KBM-7 (cell line): ENCODE measurements at regions not wholly inside any gene's neighbourhood (a gene's known extent, or its start where the extent isn't known, plus 50 kb on each side); places are given as distances from the start of the nearest gene placed in this dataset.
A peak's percentile ranks its signal among the peaks of the same experiment; 100 is the strongest.
"Not testable (repeated sequence)": the region's sequence is repeated elsewhere in the genome, so short reads cannot be mapped to it uniquely, and the experiment has no call there.

Experiments used
- DNase-seq: peaks from one replicate; pipeline ENCODE4 v3.0.0-alpha.2; 2015
- in situ Hi-C: fragments of 300-500 bp; cut with MboI; formaldehyde crosslinking; loops from 2 replicates; pipeline ENCODE4 v1.14.3; 2020; ENCODE audit warnings: low sequenced_read_pairs, low pct_unique_long_range_greater_than_20kb, mixed read lengths

GRCh38 chr9:75197561-75197960 is 109.2 kb downstream of the OSTF1 start:
- in situ Hi-C loops, result no loop called here
- DNase-seq, result no peak

- in situ Hi-C loops, result no loop called here
- no peak for DNase-seq
Measured at GRCh38 chr9:75198436-75198835, 110.1 kb downstream of the OSTF1 start.

DNA sequence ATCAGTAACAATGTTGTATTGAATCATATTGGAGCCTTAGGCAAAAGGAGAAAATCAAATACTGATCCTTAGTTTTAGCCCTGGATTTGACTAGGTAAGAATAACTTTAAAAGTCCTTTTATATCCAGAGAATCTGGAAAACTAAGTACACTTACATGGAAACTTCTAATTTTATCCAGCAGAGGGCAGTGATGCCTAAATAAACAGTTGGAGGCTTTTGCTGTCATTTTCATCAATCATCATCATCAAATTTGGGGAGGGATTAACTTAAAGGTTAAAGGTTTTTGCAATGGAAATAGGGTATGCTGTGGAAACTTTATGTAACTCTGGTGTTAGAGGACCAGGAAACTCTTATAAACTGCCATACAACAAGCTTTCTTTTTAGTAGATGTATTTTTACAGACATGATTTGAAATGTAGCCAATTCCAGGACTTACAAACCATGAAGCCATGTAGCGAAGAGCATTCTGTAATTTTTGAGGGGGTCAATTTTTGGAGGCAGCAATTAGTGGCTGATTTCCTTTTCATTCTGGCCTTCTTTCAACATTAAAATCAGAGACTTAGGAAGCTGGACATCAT is 112.7 kb downstream of the OSTF1 start:
- DNase-seq, result peak; percentile 57
- in situ Hi-C loops, result no loop called here

GRCh38 chr9:75201480-75202209 is 113.3 kb downstream of the OSTF1 start:
- in situ Hi-C loops, result no loop called here
- DNase-seq, result no peak

DNA sequence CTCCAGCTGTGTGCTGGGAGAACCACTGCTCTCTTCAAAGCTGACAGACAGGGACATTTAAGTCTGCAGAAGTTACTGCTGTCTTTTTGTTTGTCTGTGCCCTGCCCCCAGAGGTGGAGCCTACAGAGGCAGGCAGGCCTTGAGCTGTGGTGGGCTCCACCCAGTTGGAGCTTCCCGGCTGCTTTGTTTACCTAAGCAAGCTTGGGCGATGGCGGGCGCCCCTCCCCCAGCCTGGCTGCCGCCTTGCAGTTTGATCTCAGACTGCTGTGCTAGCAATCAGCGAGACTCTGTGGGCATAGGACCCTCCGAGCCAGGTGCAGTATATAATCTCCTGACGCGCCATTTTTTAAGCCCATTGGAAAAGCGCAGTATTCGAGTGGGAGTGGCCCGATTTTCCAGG is 119.7 kb downstream of the OSTF1 start:
- in situ Hi-C loops, DNase-seq: not testable (repeated sequence)

DNA sequence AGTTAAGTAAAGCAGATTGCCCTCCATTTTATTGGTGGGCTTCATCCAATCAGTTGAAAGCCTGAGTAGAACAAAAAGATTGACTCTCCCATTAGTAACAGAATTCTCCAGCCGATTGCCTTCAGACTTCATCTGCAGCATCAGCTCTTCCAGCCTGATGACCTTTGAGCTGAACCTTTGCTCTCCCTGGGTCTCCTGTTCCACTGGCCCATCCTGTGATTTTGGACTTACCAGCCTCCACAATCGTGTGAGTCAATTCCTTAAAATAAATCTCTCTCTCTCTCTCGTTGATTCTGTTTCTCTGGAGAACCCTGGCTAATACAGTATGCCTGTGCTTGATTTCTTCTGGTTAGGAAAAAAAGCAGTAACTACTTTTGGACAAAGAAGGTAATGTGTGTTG is 121.9 kb downstream of the OSTF1 start:
- DNase-seq, result no peak
- in situ Hi-C loops, result no loop called here

- no peak for DNase-seq
- in situ Hi-C loops, result no loop called here
Measured at GRCh38 chr9:75213765-75214164, 125.5 kb downstream of the OSTF1 start.

GRCh38 chr9:75226403-75227139 is 138.3 kb downstream of the OSTF1 start:
- in situ Hi-C loops, result no loop called here
- DNase-seq, result no peak

GRCh38 chr9:75228893-75229292 is 140.6 kb downstream of the OSTF1 start:
- in situ Hi-C loops, result no loop called here
- no peak for DNase-seq

GRCh38 chr9:75229605-75230332 is 141.5 kb downstream of the OSTF1 start:
- no peak for DNase-seq
- in situ Hi-C loops, result no loop called here

- in situ Hi-C loops, result no loop called here
- DNase-seq, result no peak
Measured at GRCh38 chr9:75230469-75230868, 142.2 kb downstream of the OSTF1 start.

- in situ Hi-C loops, result no loop called here
- no peak for DNase-seq
Measured at GRCh38 chr9:75231167-75231566, 142.9 kb downstream of the OSTF1 start.

GRCh38 chr9:75233011-75233410 is 144.7 kb downstream of the OSTF1 start:
- in situ Hi-C loops, result no loop called here
- DNase-seq, result no peak

DNA sequence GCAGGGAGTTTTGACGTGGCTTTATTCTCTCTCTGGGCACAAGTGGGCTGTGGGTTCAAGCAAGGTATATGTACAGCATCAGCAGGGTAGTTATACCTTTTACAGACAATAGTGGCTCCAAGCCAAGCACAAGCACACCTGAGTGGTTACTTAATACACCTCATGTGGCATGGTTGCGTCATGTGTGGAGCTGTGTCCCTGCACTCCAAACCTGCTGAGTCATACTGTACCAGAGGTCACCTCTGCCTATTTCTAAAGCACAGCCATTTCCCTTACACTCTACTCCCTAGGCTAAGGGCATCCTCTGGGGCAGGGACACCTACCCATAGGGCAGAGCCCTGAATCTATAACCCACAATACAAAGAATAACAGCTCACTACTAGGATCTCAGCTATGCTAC is 147.3 kb downstream of the OSTF1 start:
- no peak for DNase-seq
- in situ Hi-C loops, result no loop called here

GRCh38 chr9:75238311-75238976 is 150.1 kb downstream of the OSTF1 start:
- in situ Hi-C loops, result no loop called here

GRCh38 chr9:75239176-75239575 is 150.9 kb downstream of the OSTF1 start:
- in situ Hi-C loops, result no loop called here
- peak; percentile 21 for DNase-seq

More at GRCh38 chr9:75238311-75238976, 150.1 kb downstream of the OSTF1 start:
- peak; percentile 70 for DNase-seq

GRCh38 chr9:75242426-75242825 is 154.1 kb downstream of the OSTF1 start:
- in situ Hi-C loops, result no loop called here
- no peak for DNase-seq

DNA sequence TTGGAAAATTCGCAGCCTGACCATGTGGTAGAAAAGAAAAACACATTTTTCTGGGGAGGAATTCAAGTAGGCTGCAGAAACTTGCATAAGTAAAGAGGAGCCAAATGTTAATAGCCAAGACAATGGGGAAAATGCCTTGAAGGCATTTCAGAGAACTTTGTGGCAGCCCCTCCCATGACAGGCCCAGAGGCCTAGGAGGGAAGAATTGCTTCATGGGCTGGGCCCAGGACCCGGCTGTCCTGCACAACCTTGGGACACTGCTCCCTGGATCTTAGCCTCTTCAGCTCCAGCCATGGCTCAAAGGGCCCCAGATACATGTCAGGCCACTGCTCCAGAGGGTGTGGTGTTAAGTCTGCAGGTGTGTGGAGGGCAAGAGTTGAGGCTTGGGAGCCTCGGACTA is 158.6 kb downstream of the OSTF1 start:
- DNase-seq, result no peak
- in situ Hi-C loops, result no loop called here

DNA sequence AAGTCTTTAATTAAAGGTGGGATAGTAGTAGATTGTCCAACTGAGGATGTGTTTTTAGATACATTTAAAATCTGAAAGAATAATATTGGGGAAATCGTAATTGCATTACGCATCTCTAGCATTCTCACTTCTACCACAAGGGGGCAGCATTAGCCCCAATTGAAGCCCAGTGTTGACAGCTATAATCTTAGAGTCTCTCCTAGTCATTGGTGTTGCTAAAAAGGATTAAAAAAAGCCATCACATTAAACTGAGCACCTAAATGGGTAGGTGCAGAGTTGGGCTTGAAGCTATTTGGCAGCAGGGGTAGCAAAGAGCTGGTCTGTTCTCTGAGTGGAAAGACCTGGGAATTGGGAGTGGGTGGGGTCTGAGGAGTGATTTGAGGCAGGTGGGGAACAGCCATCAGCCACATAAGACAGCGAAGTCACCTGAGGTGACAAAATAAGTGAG is 177.2 kb downstream of the OSTF1 start:
- in situ Hi-C loops, result no loop called here
- peak; percentile 51 for DNase-seq
